K562 (cell line): ENCODE measurements at regions not wholly inside any gene's neighbourhood (a gene's known extent, or its start where the extent isn't known, plus 50 kb on each side); places are given as distances from the start of the nearest gene placed in this dataset.

Source experiments
- ATAC-seq: fragments of 200-7000 bp; cut with Tn5 transposase; 3 replicates; pipeline ENCODE4 v1.9.1; 2020; ENCODE audit warnings: moderate library complexity
- BruUV-seq: library from RNA; stranded (reverse); fragments of 400-500 nt; replicated peaks from 2 replicates; lab custom pipeline; 2021; lab: Mats Ljungman, UMichigan
- CTCF ChIA-PET: fragments of 300-600 bp; formaldehyde crosslinking; extraction: SDS; loops from one replicate; lab custom pipeline; 2021; ENCODE audit warnings: low intra/inter-chr PET ratio; lab: Yijun Ruan, JAX
- POLR2A ChIA-PET: fragments of 300-600, 350-650 bp; sonication (Branson Sonifier 250); formaldehyde crosslinking; extraction: SDS; loops from one replicate; lab custom pipeline; 2021; ENCODE audit warnings: antibody characterized with exemption, inconsistent platforms; lab: Yijun Ruan, JAX
- DNase-seq, 4 experiments: peaks; one replicate each; pipeline versions ENCODE4 v3.0.0 to v3.0.0-alpha.2; 2011 to 2018; ENCODE audit warnings: low spot score in 3 of 4, mixed read lengths in 3 of 4; ENCODE audit errors: extremely low read depth in 1 of 4
- FAIRE-seq: peaks from 2 replicates; lab custom pipeline; 2011; peaks lifted over from hg19 to GRCh38; lab: Jason Lieb, UNC
- H2AFZ ChIP-seq: 2 replicates; pipeline ENCODE4 v1.6.0; 2011; ENCODE audit warnings: low read depth, low read length, control low read depth, inconsistent platforms
- H3K27ac ChIP-seq: fragments of 200-600 bp; 3 replicates; pipeline ENCODE4 v1.8.0; 2011; ENCODE audit warnings: low read depth, mild to moderate bottlenecking, control low read depth, inconsistent platforms, low read length, moderate library complexity, mixed read lengths; ENCODE audit errors: extremely low read depth
- H3K27me3 ChIP-seq, 2 experiments: fragments of 300-600 bp in 1 of 2; 2 replicates in 1 of 2; 3 replicates in 1 of 2; pipeline versions ENCODE4 v1.6.0 to v1.8.0; 2011; ENCODE audit warnings: inconsistent platforms in 2 of 2, low read length in 2 of 2, mild to moderate bottlenecking in 1 of 2, mixed read lengths in 1 of 2, moderate library complexity in 1 of 2; ENCODE audit not compliant: control insufficient read depth in 2 of 2, insufficient read depth in 2 of 2
- H3K36me3 ChIP-seq: fragments of 300-600 bp; 3 replicates; pipeline ENCODE4 v1.8.0; 2011; ENCODE audit warnings: mild to moderate bottlenecking, low read length, inconsistent platforms; ENCODE audit not compliant: control insufficient read depth, insufficient read depth
- H3K4me1 ChIP-seq, 2 experiments: fragments of 200-600 bp in 1 of 2; replicated peaks in 1 of 2; 2 replicates in 1 of 2; 3 replicates in 1 of 2; pipeline versions ENCODE4 v1.5.1 to v1.8.0; 2011; ENCODE audit warnings: inconsistent platforms in 2 of 2, low read length in 2 of 2, mild to moderate bottlenecking in 1 of 2, mixed read lengths in 1 of 2, moderate library complexity in 1 of 2; ENCODE audit not compliant: control insufficient read depth in 2 of 2, insufficient read depth in 2 of 2
- H3K4me2 ChIP-seq: 2 replicates; pipeline ENCODE4 v1.6.1; 2011; ENCODE audit warnings: low read length, control low read depth, inconsistent platforms, mixed read lengths; ENCODE audit not compliant: insufficient read depth
- H3K4me3 ChIP-seq: fragments of 200-600 bp; sonication (generic), shearing (Covaris generic); 2 replicates; pipeline ENCODE4 v1.5.1; 2016; ENCODE audit warnings: control low read depth, inconsistent platforms
- H3K79me2 ChIP-seq: fragments of 200-600 bp; 3 replicates; pipeline ENCODE4 v1.8.0; 2011; ENCODE audit warnings: low read length, inconsistent platforms; ENCODE audit not compliant: control insufficient read depth, insufficient read depth
- H3K9ac ChIP-seq, 2 experiments: 2 replicates each; pipeline versions ENCODE4 v1.6.0 to v1.6.1; 2011; ENCODE audit warnings: low read depth in 2 of 2, low read length in 2 of 2, control low read depth in 1 of 2, inconsistent platforms in 1 of 2, mild to moderate bottlenecking in 1 of 2, mixed read lengths in 1 of 2; ENCODE audit not compliant: insufficient read depth in 1 of 2
- H3K9me1 ChIP-seq: one replicate; pipeline ENCODE4 v1.6.0; 2011; ENCODE audit warnings: inconsistent platforms, mild to moderate bottlenecking, low read length, moderate library complexity; ENCODE audit not compliant: control insufficient read depth, insufficient read depth
- H3K9me3 ChIP-seq: replicated peaks from 2 replicates; pipeline ENCODE4 v1.5.1; 2011; ENCODE audit warnings: low read depth, low read length, inconsistent platforms; ENCODE audit not compliant: control insufficient read depth, insufficient read depth
- H4K20me1 ChIP-seq: replicated peaks from 2 replicates; pipeline ENCODE4 v1.6.1; 2011; ENCODE audit warnings: low read length, inconsistent platforms, mixed read lengths; ENCODE audit not compliant: control insufficient read depth, insufficient read depth
- BCOR ChIP-seq: fragments of 450-650 bp; IDR thresholded peaks from 2 replicates; pipeline ENCODE4 v1.6.1; 2016
- CBFA2T2 ChIP-seq: fragments of 450-650 bp; conservative IDR thresholded peaks from 2 replicates; pipeline ENCODE4 v1.6.1; 2017; ENCODE audit warnings: mild to moderate bottlenecking
- NR3C1 ChIP-seq: sonication (generic); formaldehyde crosslinking; IDR thresholded peaks from 2 replicates; pipeline ENCODE4 v1.8.1; 2022; ENCODE audit warnings: missing genetic modification reagents
- POLR3G ChIP-seq: IDR thresholded peaks from 2 replicates; pipeline ENCODE4 v1.6.1; 2011; ENCODE audit not compliant: insufficient read length, insufficient replicate concordance; ENCODE audit errors: extremely low read depth
- RFX7 ChIP-seq: fragments of 250-450 bp; sonication (Bioruptor Pico); IDR thresholded peaks from 2 replicates; pipeline ENCODE4 v1.5.1; 2021; ENCODE audit warnings: mild to moderate bottlenecking
- SPI1 ChIP-seq: IDR thresholded peaks from 2 replicates; pipeline ENCODE4 v1.6.1; 2011; ENCODE audit warnings: low read depth, low read length, control low read depth, borderline replicate concordance
- TRIM25 ChIP-seq: fragments of 450-650 bp; IDR thresholded peaks from 2 replicates; pipeline ENCODE4 v1.7.0; 2016; ENCODE audit warnings: borderline replicate concordance
- ZNF347 ChIP-seq: fragments of 450-650 bp; formaldehyde crosslinking; IDR thresholded peaks from 2 replicates; pipeline ENCODE4 v1.4.0; 2020; ENCODE audit warnings: low read depth, mild to moderate bottlenecking, moderate library complexity
- ZNF76 ChIP-seq: fragments of 250-450 bp; sonication (Bioruptor Pico); IDR thresholded peaks from 2 replicates; pipeline ENCODE4 v1.4.0; 2020; ENCODE audit warnings: mild to moderate bottlenecking, moderate library complexity, borderline replicate concordance
- in situ Hi-C: fragments of 300-500 bp; cut with MboI; formaldehyde crosslinking; loops from 4 replicates; pipeline ENCODE4 v1.15.0; 2018; ENCODE audit warnings: inconsistent platforms, mixed read lengths
- intact Hi-C: fragments of 100-400 bp; cut with micrococcal nuclease; formaldehyde crosslinking; loops from 2 replicates; pipeline ENCODE4 v1.14.2; 2022

GRCh38 chr5:97644206-97644605, 461.2 kb upstream of the RIOK2 start:
- no peak for ATAC-seq
- no TSS peak for BruUV-seq

More at GRCh38 chr5:97644206-97644605, 461.2 kb upstream of the RIOK2 start:
- Histone ChIP-seq H3K9me1 (no peaks in the 10 kb centered on the region), H3K36me3 (no peaks in the 10 kb centered on the region), H3K27me3 (no peaks in the 10 kb centered on the region), H3K4me2 (no peak overlapping the region), H3K27ac (no peak overlapping the region), H2AFZ (no peak overlapping the region), H3K9me3 (peaks cover 2% of the 10 kb centered on the region; the same call in 1 of the 2 replicates), H3K4me3 (no peak overlapping the region), H3K9ac (no peak overlapping the region), H3K79me2 (no peaks in the 10 kb centered on the region), H3K4me1 (no peaks in the 10 kb centered on the region), H4K20me1 (no peaks in the 10 kb centered on the region)
- intact Hi-C loops, result no loop called here
- DNase-seq, result no peak
- in situ Hi-C loops, result no loop called here
- POLR2A ChIA-PET, result no interaction called here
- no peak for FAIRE-seq
- CTCF ChIA-PET, result no interaction called here
- TF ChIP-seq ZNF347 (CRISPR knock-in tag), result no peak
- no peak for TF ChIP-seq TRIM25
- no peak for TF ChIP-seq RFX7 (CRISPR knock-in tag)
- no peak for TF ChIP-seq SPI1
- TF ChIP-seq BCOR, result no peak
- no peak for TF ChIP-seq ZNF76 (CRISPR knock-in tag)
- TF ChIP-seq CBFA2T2, result no peak
- no peak for TF ChIP-seq POLR3G
- TF ChIP-seq NR3C1 (CRISPR knock-in tag), result no peak
